Omental fat pad (tissue), 3 donors: ENCODE measurements at regions not wholly inside any gene's neighbourhood (a gene's known extent, or its start where the extent isn't known, plus 50 kb on each side); places are given as distances from the start of the nearest gene placed in this dataset.

Experiments
- ATAC-seq: fragments of 150-250 bp; one replicate; pipeline ENCODE4 v1.9.1; 2016; ENCODE audit warnings: mild to moderate bottlenecking, moderate library complexity; ENCODE audit not compliant: low FRiP score
- DNase-seq: peaks from one replicate; pipeline ENCODE4 v3.0.0-alpha.2; 2019; ENCODE audit warnings: low spot score
- CTCF ChIP-seq, 3 donors: fragments of 450-650 bp; IDR thresholded peaks; one replicate each; pipeline ENCODE4 v1.5.1; 2016 to 2017; ENCODE audit warnings: antibody characterized with exemption in 3 of 3, mild to moderate bottlenecking in 3 of 3, moderate library complexity in 2 of 3

GRCh38 chr2:5329763-5330162 is 362.4 kb upstream of the SOX11 start:
- TF ChIP-seq CTCF (IDR thresholded peaks at IDR 0.05) = no peak

GRCh38 chr2:5330961-5331360 is 361.2 kb upstream of the SOX11 start:
- no peak for ATAC-seq
- DNase-seq = no peak
- TF ChIP-seq CTCF (IDR thresholded peaks at IDR 0.05) = no peak

More at GRCh38 chr2:5329763-5330162, 362.4 kb upstream of the SOX11 start:
- ATAC-seq (no peak), DNase-seq (no peak)

- no peak for ATAC-seq
Observed at GRCh38 chr2:5332925-5333324, 359.3 kb upstream of the SOX11 start.

GRCh38 chr2:5339473-5339872 is 352.7 kb upstream of the SOX11 start:
- DNase-seq (no peak), ATAC-seq (no peak)
- TF ChIP-seq CTCF (IDR thresholded peaks at IDR 0.05) = no peak

More at GRCh38 chr2:5332925-5333324, 359.3 kb upstream of the SOX11 start:
- no peak for TF ChIP-seq CTCF (IDR thresholded peaks at IDR 0.05)
- DNase-seq = no peak

GRCh38 chr2:5343785-5344335 is 348.3 kb upstream of the SOX11 start:
- no peak for ATAC-seq
- no peak for TF ChIP-seq CTCF (IDR thresholded peaks at IDR 0.05)

GRCh38 chr2:5352286-5352685 is 339.9 kb upstream of the SOX11 start:
- no peak for DNase-seq
- ATAC-seq = no peak
- no peak for TF ChIP-seq CTCF (IDR thresholded peaks at IDR 0.05)

More at GRCh38 chr2:5343785-5344335, 348.3 kb upstream of the SOX11 start:
- no peak for DNase-seq

- TF ChIP-seq CTCF (IDR thresholded peaks at IDR 0.05) = no peak
- no peak for DNase-seq
- no peak for ATAC-seq
Observed at GRCh38 chr2:5353565-5353964, 338.6 kb upstream of the SOX11 start.
